NCI-H345 treated with DMSO at 0.1 percent for 48 hours (cell line): ENCODE measurements at regions not wholly inside any gene's neighbourhood (a gene's known extent, or its start where the extent isn't known, plus 50 kb on each side); places are given as distances from the start of the nearest gene placed in this dataset.
"Not testable (repeated sequence)": the region's sequence is repeated elsewhere in the genome, so short reads cannot be mapped to it uniquely, and the experiment has no call there.

ENCODE experiments used
- DNase-seq: peaks from one replicate; lab custom pipeline; 2025; ENCODE audit not compliant: unreplicated experiment; lab: John Stamatoyannopoulos, UW

GRCh38 chr12:91695964-91696363, 449.7 kb downstream of the BTG1 start:
- DNase-seq, result no peak

GRCh38 chr12:91695406-91695805, 450.2 kb downstream of the BTG1 start:
- DNase-seq, result not testable (repeated sequence)

GRCh38 chr12:91690531-91690930, 455.1 kb downstream of the BTG1 start:
- no peak for DNase-seq

GRCh38 chr12:91687052-91688017, 458.3 kb downstream of the BTG1 start:
- DNase-seq, result no peak

- DNase-seq, result no peak
These were observed 459.7 kb downstream of the BTG1 start for GRCh38 chr12:91685917-91686316.

- no peak for DNase-seq
These were observed 463.9 kb downstream of the BTG1 start for GRCh38 chr12:91681751-91682150.

GRCh38 chr12:91680864-91681263, 464.8 kb downstream of the BTG1 start:
- DNase-seq, result no peak

GRCh38 chr12:91677556-91677955, 468.1 kb downstream of the BTG1 start:
- no peak for DNase-seq

GRCh38 chr12:91675401-91675800, 470.2 kb downstream of the BTG1 start:
- DNase-seq, result no peak

GRCh38 chr12:91672130-91672529, 473.5 kb downstream of the BTG1 start:
- DNase-seq, result no peak

- DNase-seq, result no peak
These were observed 478.0 kb downstream of the BTG1 start for GRCh38 chr12:91667694-91668093.

- no peak for DNase-seq
These were observed 481.1 kb upstream of the DCN start for GRCh38 chr12:91663744-91664143.

GRCh38 chr12:91663310-91663709, 480.7 kb upstream of the DCN start:
- peak; percentile 75 for DNase-seq

GRCh38 chr12:91662021-91662420, 479.4 kb upstream of the DCN start:
- DNase-seq, result no peak

GRCh38 chr12:91657032-91657431, 474.4 kb upstream of the DCN start:
- no peak for DNase-seq

GRCh38 chr12:91655966-91656365, 473.3 kb upstream of the DCN start:
- no peak for DNase-seq

GRCh38 chr12:91654087-91654486, 471.5 kb upstream of the DCN start:
- no peak for DNase-seq

- no peak for DNase-seq
These were observed 469.1 kb upstream of the DCN start for GRCh38 chr12:91651728-91652127.

- DNase-seq, result no peak
These were observed 461.1 kb upstream of the DCN start for GRCh38 chr12:91643763-91644162.

- DNase-seq, result no peak
These were observed 457.4 kb upstream of the DCN start for GRCh38 chr12:91640021-91640420.

GRCh38 chr12:91639327-91639726, 456.7 kb upstream of the DCN start:
- DNase-seq, result no peak

GRCh38 chr12:91637789-91638624, 455.4 kb upstream of the DCN start:
- DNase-seq, result no peak
